OCI-LY7 (cell line): ENCODE measurements at regions not wholly inside any gene's neighbourhood (a gene's known extent, or its start where the extent isn't known, plus 50 kb on each side); places are given as distances from the start of the nearest gene placed in this dataset.

ENCODE experiments used
- BruUV-seq: library from RNA; stranded (reverse); fragments of 400-500 nt; replicated peaks from 2 replicates; lab custom pipeline; 2021; lab: Mats Ljungman, UMichigan
- CTCF ChIA-PET: fragments of 300-600 bp; sonication (Branson Sonifier 250); formaldehyde crosslinking; loops from one replicate; lab custom pipeline; 2022; ENCODE audit warnings: antibody characterized with exemption; ENCODE audit not compliant: unreplicated experiment; lab: Charles Lee
- POLR2A ChIA-PET: fragments of 300-600 bp; sonication (Branson Sonifier 250); formaldehyde crosslinking; loops from one replicate; lab custom pipeline; 2022; ENCODE audit warnings: antibody characterized with exemption; lab: Charles Lee
- DNase-seq: peaks from one replicate; pipeline ENCODE4 v3.0.0-alpha.2; 2015; ENCODE audit warnings: low spot score
- H2AFZ ChIP-seq: fragments of 200-600 bp; sonication (generic), shearing (Covaris generic); 2 replicates; pipeline ENCODE4 v1.6.1; 2014; ENCODE audit warnings: mild to moderate bottlenecking, antibody characterized with exemption, low read length, moderate library complexity
- H3K27ac ChIP-seq: fragments of 200-600 bp; sonication (generic); 2 replicates; pipeline ENCODE4 v1.5.1; 2014; ENCODE audit warnings: mixed run types, low read depth, mild to moderate bottlenecking, moderate library complexity, low read length, inconsistent platforms; ENCODE audit not compliant: poor library complexity, severe bottlenecking
- H3K36me3 ChIP-seq: fragments of 200-600 bp; sonication (generic); 2 replicates; pipeline ENCODE4 v1.6.1; 2014; ENCODE audit warnings: mild to moderate bottlenecking, antibody characterized with exemption, low read length, moderate library complexity, mixed read lengths; ENCODE audit not compliant: insufficient read depth
- H3K4me1 ChIP-seq: fragments of 200-600 bp; sonication (generic); 2 replicates; pipeline ENCODE4 v1.5.1; 2014; ENCODE audit warnings: mild to moderate bottlenecking, low read length; ENCODE audit not compliant: insufficient read depth, poor library complexity, severe bottlenecking
- H3K4me2 ChIP-seq: fragments of 200-600 bp; sonication (generic); 2 replicates; pipeline ENCODE4 v1.6.1; 2014; ENCODE audit warnings: mild to moderate bottlenecking, low read length
- H3K4me3 ChIP-seq: fragments of 200-600 bp; sonication (generic); 2 replicates; pipeline ENCODE4 v1.5.1; 2014; ENCODE audit warnings: mild to moderate bottlenecking, low read depth, low read length; ENCODE audit not compliant: poor library complexity, severe bottlenecking
- H3K79me2 ChIP-seq: fragments of 200-600 bp; sonication (generic); 2 replicates; pipeline ENCODE4 v1.6.1; 2016; ENCODE audit warnings: low read depth, mild to moderate bottlenecking, low read length, moderate library complexity, mixed read lengths; ENCODE audit not compliant: insufficient read depth
- H3K9me2 ChIP-seq: fragments of 200-600 bp; sonication (generic); 2 replicates; pipeline ENCODE4 v1.6.1; 2016; ENCODE audit warnings: mild to moderate bottlenecking, low read length, mixed read lengths; ENCODE audit not compliant: insufficient read depth
- H3K9me3 ChIP-seq: fragments of 200-600 bp; sonication (generic); 2 replicates; pipeline ENCODE4 v1.6.1; 2014; ENCODE audit warnings: mild to moderate bottlenecking, mixed run types, low read length, mixed read lengths
- H4K20me1 ChIP-seq: fragments of 200-600 bp; sonication (generic); 2 replicates; pipeline ENCODE4 v1.6.1; 2014; ENCODE audit warnings: mild to moderate bottlenecking, antibody characterized with exemption, low read length, moderate library complexity, mixed read lengths; ENCODE audit not compliant: insufficient read depth
- EZH2phosphoT487 ChIP-seq: fragments of 200-600 bp; sonication (generic); IDR thresholded peaks from 2 replicates; pipeline ENCODE4 v1.6.1; 2018; ENCODE audit warnings: low read depth, borderline replicate concordance, mild to moderate bottlenecking, mixed run types, antibody characterized with exemption, low read length, moderate library complexity, mixed read lengths
- intact Hi-C: fragments of 100-400 bp; cut with micrococcal nuclease; formaldehyde crosslinking; loops from one replicate; pipeline ENCODE4 v1.10.0; 2022; ENCODE audit not compliant: unreplicated experiment
- TF ChIP-seq, protein P1 (sequence below): fragments of 200-600 bp; sonication (generic); conservative IDR thresholded peaks from 2 replicates; pipeline ENCODE4 v1.5.1; 2014; ENCODE audit warnings: mild to moderate bottlenecking, antibody characterized with exemption, low read length, moderate library complexity, mixed read lengths

DNA sequence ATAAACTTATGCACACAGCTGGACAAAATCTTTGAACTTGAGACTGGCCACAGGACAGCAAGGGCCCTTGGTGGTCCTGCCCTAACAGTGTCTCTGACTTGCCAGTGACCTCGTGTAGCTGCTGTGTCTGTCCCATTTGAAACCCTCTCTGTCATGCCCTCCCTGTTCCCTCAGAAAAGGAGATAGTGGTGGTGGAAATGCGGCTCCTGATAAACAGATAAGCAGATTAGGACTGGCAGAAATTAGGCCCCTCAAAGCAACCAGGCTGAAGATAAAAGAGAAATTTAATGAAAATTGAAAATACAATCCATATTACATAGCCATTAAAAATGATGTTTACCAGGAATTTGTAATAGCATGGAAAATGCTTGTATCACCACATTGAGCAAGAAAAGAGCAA is 136.6 kb upstream of the ATP6AP2 start:
- intact Hi-C loops, result no loop called here
- H3K9me3 ChIP-seq, result no peaks in the 10 kb centered on the region
- no peak for DNase-seq
- H2AFZ ChIP-seq, result no peak overlapping the region
- H3K4me2 ChIP-seq, result no peak overlapping the region
- TF ChIP-seq, protein P1, sequence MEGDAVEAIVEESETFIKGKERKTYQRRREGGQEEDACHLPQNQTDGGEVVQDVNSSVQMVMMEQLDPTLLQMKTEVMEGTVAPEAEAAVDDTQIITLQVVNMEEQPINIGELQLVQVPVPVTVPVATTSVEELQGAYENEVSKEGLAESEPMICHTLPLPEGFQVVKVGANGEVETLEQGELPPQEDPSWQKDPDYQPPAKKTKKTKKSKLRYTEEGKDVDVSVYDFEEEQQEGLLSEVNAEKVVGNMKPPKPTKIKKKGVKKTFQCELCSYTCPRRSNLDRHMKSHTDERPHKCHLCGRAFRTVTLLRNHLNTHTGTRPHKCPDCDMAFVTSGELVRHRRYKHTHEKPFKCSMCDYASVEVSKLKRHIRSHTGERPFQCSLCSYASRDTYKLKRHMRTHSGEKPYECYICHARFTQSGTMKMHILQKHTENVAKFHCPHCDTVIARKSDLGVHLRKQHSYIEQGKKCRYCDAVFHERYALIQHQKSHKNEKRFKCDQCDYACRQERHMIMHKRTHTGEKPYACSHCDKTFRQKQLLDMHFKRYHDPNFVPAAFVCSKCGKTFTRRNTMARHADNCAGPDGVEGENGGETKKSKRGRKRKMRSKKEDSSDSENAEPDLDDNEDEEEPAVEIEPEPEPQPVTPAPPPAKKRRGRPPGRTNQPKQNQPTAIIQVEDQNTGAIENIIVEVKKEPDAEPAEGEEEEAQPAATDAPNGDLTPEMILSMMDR, result no peak
- no peak for TF ChIP-seq EZH2phosphoT487
- no peak overlapping the region for H3K4me3 ChIP-seq
- no peak overlapping the region for H3K27ac ChIP-seq
- BruUV-seq, result no TSS peak
- ChIA-PET POLR2A (no interaction called here), CTCF (no interaction called here)
- H4K20me1 ChIP-seq, result no peaks in the 10 kb centered on the region
- H3K4me1 ChIP-seq, result no peaks in the 10 kb centered on the region
- no peaks in the 10 kb centered on the region for H3K36me3 ChIP-seq
- H3K9me2 ChIP-seq, result no peaks in the 10 kb centered on the region
- no peaks in the 10 kb centered on the region for H3K79me2 ChIP-seq

DNA sequence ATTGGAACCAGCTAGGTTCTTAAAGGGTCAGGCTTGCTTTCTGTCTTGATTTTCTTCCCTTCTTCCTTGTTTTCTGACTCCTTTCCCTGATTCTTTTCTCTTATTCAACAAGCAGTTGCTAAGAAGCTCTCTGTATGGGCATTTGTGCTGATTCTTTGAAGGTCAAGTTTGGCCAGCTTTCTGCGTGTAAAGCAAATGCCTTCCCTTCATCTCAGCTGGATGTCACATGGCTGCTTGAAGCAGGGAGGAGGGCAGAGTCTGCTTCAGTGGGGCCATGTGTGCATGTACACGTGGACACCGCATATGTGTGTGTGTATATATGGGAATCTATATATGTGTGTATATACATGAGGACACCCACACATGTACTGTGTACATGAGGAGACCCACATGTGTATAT is 139.9 kb upstream of the ATP6AP2 start:
- CTCF ChIA-PET, result no interaction called here

More for the DNA sequence above, 139.9 kb upstream of the ATP6AP2 start:
- no peak for DNase-seq
- intact Hi-C loops, result no loop called here
- Histone ChIP-seq H3K4me1 (no peaks in the 10 kb centered on the region), H2AFZ (no peak overlapping the region), H3K27ac (no peak overlapping the region), H3K36me3 (no peaks in the 10 kb centered on the region), H3K4me3 (no peak overlapping the region), H3K79me2 (no peaks in the 10 kb centered on the region), H3K9me2 (no peaks in the 10 kb centered on the region), H3K4me2 (no peak overlapping the region), H4K20me1 (no peaks in the 10 kb centered on the region), H3K9me3 (no peaks in the 10 kb centered on the region)
- BruUV-seq, result no TSS peak
- TF ChIP-seq EZH2phosphoT487, result no peak
- TF ChIP-seq, protein P1, result no peak
- POLR2A ChIA-PET, result no interaction called here
